Loucy (cell line): ENCODE measurements at regions not wholly inside any gene's neighbourhood (a gene's known extent, or its start where the extent isn't known, plus 50 kb on each side); places are given as distances from the start of the nearest gene placed in this dataset.
"Not testable (repeated sequence)": the region's sequence is repeated elsewhere in the genome, so short reads cannot be mapped to it uniquely, and the experiment has no call there.

Experiments
- CTCF ChIP-seq: fragments of 200-600 bp; sonication (generic); conservative IDR thresholded peaks from 2 replicates; pipeline ENCODE4 v1.5.1; 2014; ENCODE audit warnings: mild to moderate bottlenecking, antibody characterized with exemption, low read length
- EZH2phosphoT487 ChIP-seq: fragments of 200-600 bp; IDR thresholded peaks from 2 replicates; pipeline ENCODE4 v1.6.1; 2018; ENCODE audit warnings: antibody characterized with exemption, mild to moderate bottlenecking, moderate library complexity, borderline replicate concordance

DNA sequence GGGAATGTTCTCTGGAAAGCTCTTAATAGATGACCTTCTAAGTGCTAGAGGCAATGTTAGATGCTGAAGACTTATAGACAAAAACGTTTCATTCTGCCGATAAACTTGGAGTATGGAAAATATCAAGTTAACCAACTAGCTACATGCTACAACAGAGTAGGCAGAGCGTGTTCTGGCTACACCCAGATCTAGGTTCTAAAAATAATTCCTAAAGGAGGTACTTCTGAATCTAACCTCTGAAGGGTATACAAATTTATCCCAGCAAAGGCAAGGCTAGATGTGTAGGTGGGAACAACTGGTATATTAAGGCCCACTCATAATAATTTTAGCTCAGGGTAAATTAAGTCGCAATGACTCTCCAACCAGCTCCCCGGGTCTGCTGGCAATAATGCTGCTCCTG is 173.1 kb upstream of the NBPF9 start:
- not testable (repeated sequence) for TF ChIP-seq CTCF, EZH2phosphoT487
